ENCODE measurements at regions not wholly inside any gene's neighbourhood (a gene's known extent, or its start where the extent isn't known, plus 50 kb on each side); places are given as distances from the start of the nearest gene placed in this dataset.

- no peaks in the 10 kb centered on the region for H3K36me3 ChIP-seq (ENCODE audit: control insufficient read depth, insufficient read depth, low read length)
- DNase-seq (ENCODE audit: extremely low read depth, insufficient read length), result no peak
- TF ChIP-seq, protein P1, sequence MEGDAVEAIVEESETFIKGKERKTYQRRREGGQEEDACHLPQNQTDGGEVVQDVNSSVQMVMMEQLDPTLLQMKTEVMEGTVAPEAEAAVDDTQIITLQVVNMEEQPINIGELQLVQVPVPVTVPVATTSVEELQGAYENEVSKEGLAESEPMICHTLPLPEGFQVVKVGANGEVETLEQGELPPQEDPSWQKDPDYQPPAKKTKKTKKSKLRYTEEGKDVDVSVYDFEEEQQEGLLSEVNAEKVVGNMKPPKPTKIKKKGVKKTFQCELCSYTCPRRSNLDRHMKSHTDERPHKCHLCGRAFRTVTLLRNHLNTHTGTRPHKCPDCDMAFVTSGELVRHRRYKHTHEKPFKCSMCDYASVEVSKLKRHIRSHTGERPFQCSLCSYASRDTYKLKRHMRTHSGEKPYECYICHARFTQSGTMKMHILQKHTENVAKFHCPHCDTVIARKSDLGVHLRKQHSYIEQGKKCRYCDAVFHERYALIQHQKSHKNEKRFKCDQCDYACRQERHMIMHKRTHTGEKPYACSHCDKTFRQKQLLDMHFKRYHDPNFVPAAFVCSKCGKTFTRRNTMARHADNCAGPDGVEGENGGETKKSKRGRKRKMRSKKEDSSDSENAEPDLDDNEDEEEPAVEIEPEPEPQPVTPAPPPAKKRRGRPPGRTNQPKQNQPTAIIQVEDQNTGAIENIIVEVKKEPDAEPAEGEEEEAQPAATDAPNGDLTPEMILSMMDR (IDR thresholded peaks at IDR 0.05; ENCODE audit: insufficient read depth, low read length, poor library complexity, severe bottlenecking), result no peak
- H3K27me3 ChIP-seq (replicated peaks; ENCODE audit: control insufficient read depth, insufficient read depth, low read length), result no peaks in the 10 kb centered on the region
- no peak overlapping the region for H3K4me3 ChIP-seq (replicated peaks; ENCODE audit: low read depth, low read length)
These were observed 68.0 kb downstream of the MYCN start for GRCh38 chr2:16008331-16008850.

DNA sequence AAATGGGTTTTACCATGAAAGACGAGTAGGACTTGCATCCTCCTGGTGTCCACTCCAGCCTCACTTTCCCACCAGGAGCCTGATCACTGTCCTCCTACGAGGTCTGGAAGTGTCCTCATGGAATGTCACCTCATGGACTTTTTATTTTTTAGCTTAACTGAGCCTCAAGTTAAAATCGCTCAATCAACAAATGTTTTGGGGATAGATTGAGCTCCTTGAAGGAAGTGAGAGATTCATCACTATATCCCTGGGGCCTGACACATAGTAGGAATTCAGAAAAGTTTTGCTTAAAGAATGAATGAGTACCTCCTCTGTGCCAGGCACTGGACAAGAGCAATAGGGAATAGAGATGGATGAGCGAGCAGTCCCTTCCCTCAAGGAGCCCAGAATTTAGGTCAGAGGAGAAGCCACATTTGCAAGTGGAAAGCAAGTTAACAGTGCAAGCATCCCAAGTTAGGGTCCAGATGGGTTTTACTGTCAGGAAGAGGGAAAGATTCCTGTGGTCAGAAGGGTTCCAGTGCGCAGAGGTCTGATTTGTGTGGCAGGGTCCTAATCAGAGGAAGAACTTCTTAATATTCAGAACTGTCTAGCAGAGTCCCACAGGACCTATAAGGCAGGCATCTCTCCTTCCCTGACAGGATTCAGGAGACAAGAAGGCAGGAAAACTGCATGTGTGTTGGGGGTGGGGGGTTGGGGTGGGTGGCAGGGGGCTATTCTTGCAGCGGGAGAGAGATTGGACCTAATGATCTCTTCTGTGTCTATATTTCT is 67.0 kb downstream of the MYCN start:
- TF ChIP-seq, protein P1 (IDR thresholded peaks at IDR 0.05; ENCODE audit: insufficient read depth, low read length, poor library complexity, severe bottlenecking), result no peak
- no peak for DNase-seq (ENCODE audit: extremely low read depth, insufficient read length)
- Histone ChIP-seq H3K27me3 (replicated peaks; ENCODE audit: control insufficient read depth, insufficient read depth, low read length) (no peaks in the 10 kb centered on the region), H3K36me3 (ENCODE audit: control insufficient read depth, insufficient read depth, low read length) (no peaks in the 10 kb centered on the region), H3K4me3 (replicated peaks; ENCODE audit: low read depth, low read length) (no peak overlapping the region)

DNA sequence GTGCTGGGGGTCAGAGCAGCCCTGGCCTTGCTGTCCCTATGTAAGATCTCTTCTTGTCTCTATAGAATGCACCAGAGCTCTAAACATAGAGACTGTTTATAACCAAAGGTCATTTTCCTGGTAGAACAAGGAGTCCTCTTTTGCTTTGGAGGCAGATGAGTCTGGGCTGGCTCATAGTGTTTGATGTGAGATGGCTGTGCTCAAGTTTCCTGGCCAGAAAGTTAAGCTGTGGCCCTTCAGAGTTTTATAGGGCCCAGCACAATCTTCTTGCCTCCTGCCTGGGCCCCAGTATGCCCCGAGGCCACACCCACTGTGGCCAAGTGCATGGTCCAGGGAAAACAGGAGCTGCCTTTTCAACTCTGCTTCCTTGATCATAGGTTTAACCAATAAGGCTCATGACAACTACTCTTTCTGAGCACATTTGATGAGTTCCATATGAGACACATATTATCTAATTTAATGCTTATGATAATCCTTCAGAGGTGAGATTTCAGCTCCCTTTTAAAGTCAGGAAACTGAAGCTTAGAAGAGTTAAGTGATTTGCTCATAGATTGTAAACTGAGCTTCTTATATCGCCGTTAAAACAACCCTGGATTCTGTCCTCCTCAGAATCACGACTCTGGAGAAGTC is 66.3 kb downstream of the MYCN start:
- no peak overlapping the region for H3K4me3 ChIP-seq (replicated peaks; ENCODE audit: low read depth, low read length)
- DNase-seq (ENCODE audit: extremely low read depth, insufficient read length), result no peak
- no peaks in the 10 kb centered on the region for H3K36me3 ChIP-seq (ENCODE audit: control insufficient read depth, insufficient read depth, low read length)
- no peaks in the 10 kb centered on the region for H3K27me3 ChIP-seq (replicated peaks; ENCODE audit: control insufficient read depth, insufficient read depth, low read length)
- TF ChIP-seq, protein P1 (IDR thresholded peaks at IDR 0.05; ENCODE audit: insufficient read depth, low read length, poor library complexity, severe bottlenecking), result no peak

DNA sequence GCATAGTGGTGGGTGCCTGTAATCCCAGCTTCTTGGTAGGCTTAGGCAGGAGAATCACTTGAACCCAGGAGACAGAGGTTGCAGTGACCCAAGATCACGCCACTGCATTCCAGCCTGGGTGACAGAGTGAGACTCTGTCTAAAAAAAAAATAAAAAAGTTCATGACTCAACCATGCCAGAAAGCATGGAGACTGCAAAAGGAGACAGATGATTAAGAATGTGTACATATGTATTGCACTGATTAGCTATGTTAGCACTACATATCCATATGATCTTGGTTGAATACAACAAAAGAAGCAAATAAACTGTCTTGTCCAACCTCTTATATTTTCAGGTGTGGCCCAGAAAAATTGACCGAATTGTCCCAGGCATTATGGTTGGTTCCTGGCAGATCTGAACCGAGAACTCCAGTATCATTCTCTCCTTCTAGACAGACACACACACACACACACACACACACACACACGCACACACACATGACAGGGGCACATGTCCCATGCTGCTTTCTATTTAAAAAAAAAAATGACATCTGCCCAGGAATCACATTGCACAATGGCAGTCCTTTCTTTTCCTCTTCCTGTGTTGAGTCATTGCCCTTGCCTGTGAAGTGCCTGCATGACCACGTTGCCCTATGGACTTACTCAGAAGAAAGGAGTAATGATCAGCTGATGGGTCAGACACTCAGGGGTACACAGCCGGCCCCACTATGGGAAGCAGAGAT is 65.6 kb downstream of the MYCN start:
- H3K36me3 ChIP-seq (ENCODE audit: control insufficient read depth, insufficient read depth, low read length), result no peaks in the 10 kb centered on the region
- TF ChIP-seq, protein P1 (IDR thresholded peaks at IDR 0.05; ENCODE audit: insufficient read depth, low read length, poor library complexity, severe bottlenecking), result no peak
- no peak for DNase-seq (ENCODE audit: extremely low read depth, insufficient read length)
- no peak overlapping the region for H3K4me3 ChIP-seq (replicated peaks; ENCODE audit: low read depth, low read length)
- H3K27me3 ChIP-seq (replicated peaks; ENCODE audit: control insufficient read depth, insufficient read depth, low read length), result no peaks in the 10 kb centered on the region

GRCh38 chr2:16005389-16005788 is 65.0 kb downstream of the MYCN start:
- Histone ChIP-seq H3K4me3 (replicated peaks; ENCODE audit: low read depth, low read length) (no peak overlapping the region), H3K27me3 (replicated peaks; ENCODE audit: control insufficient read depth, insufficient read depth, low read length) (no peaks in the 10 kb centered on the region), H3K36me3 (ENCODE audit: control insufficient read depth, insufficient read depth, low read length) (no peaks in the 10 kb centered on the region)
- TF ChIP-seq, protein P1 (IDR thresholded peaks at IDR 0.05; ENCODE audit: insufficient read depth, low read length, poor library complexity, severe bottlenecking), result no peak
- DNase-seq (ENCODE audit: extremely low read depth, insufficient read length), result no peak
